ENCODE measurements at regions not wholly inside any gene's neighbourhood (a gene's known extent, or its start where the extent isn't known, plus 50 kb on each side); places are given as distances from the start of the nearest gene placed in this dataset.

GRCh38 chr22:46070215-46070802 lies 80.0 kb upstream of the PPARA start:
- Histone ChIP-seq H3K4me1 (ENCODE audit: insufficient read depth, low read length, poor library complexity, severe bottlenecking) (peaks cover 38% of the 10 kb centered on the region), H4K20me1 (ENCODE audit: insufficient read depth, low read length) (no peaks in the 10 kb centered on the region), H2AFZ (ENCODE audit: low read length) (peak overlapping the region; percentile 46; the same call in 1 of the 2 replicates), H3K36me3 (ENCODE audit: insufficient read depth, low read length) (no peaks in the 10 kb centered on the region), H3K4me2 (ENCODE audit: low read length) (peak overlapping the region; percentile 66), H3K79me2 (ENCODE audit: insufficient read depth, low read depth, low read length) (no peaks in the 10 kb centered on the region), H3K4me3 (ENCODE audit: low read depth, low read length, poor library complexity, severe bottlenecking) (peak overlapping the region; percentile 66), H3K9me2 (ENCODE audit: insufficient read depth, low read length) (no peaks in the 10 kb centered on the region), H3K9me3 (ENCODE audit: low read length) (no peaks in the 10 kb centered on the region), H3K27ac (ENCODE audit: low read depth, low read length, poor library complexity, severe bottlenecking) (peak overlapping the region; percentile 23)
- CTCF ChIA-PET (ENCODE audit: unreplicated experiment) = no interaction called here
- peak; percentile 29 for DNase-seq (ENCODE audit: low spot score)
- POLR2A ChIA-PET = interaction anchor here (1.4 kb wide), 1 partner anchor 18 kb away, joined by 3 read pairs; no protein-coding TSS in a partner anchor
- intact Hi-C loops (cut with micrococcal nuclease; ENCODE audit: unreplicated experiment) = loop anchor here (2.0 to 10.0 kb wide), 3 partner anchors 14 to 56 kb away; no protein-coding TSS in a partner anchor
- TF ChIP-seq CTCF (conservative IDR thresholded peaks at IDR 0.05; ENCODE audit: low read length) = no peak
- TF ChIP-seq EZH2phosphoT487 (IDR thresholded peaks at IDR 0.05; ENCODE audit: borderline replicate concordance, low read depth, low read length) = peak; percentile 88; the same call in 1 of the 2 replicates
- BruUV-seq (replicated peaks) = no TSS peak

- intact Hi-C loops (cut with micrococcal nuclease; ENCODE audit: unreplicated experiment) = loop anchor here (2.0 to 10.0 kb wide), 3 partner anchors 14 to 56 kb away; no protein-coding TSS in a partner anchor
- Histone ChIP-seq H3K27ac (ENCODE audit: low read depth, low read length, poor library complexity, severe bottlenecking) (peak overlapping the region; percentile 23), H4K20me1 (ENCODE audit: insufficient read depth, low read length) (no peaks in the 10 kb centered on the region)
Measured at GRCh38 chr22:46070803-46071450, 79.4 kb upstream of the PPARA start.

More at GRCh38 chr22:46070803-46071450, 79.4 kb upstream of the PPARA start:
- BruUV-seq (replicated peaks) = no TSS peak
- H3K9me3 ChIP-seq (ENCODE audit: low read length) = no peaks in the 10 kb centered on the region
- peaks cover 38% of the 10 kb centered on the region for H3K4me1 ChIP-seq (ENCODE audit: insufficient read depth, low read length, poor library complexity, severe bottlenecking)
- H2AFZ ChIP-seq (ENCODE audit: low read length) = peak overlapping the region; percentile 46; the same call in 1 of the 2 replicates
- peak; percentile 44 for DNase-seq (ENCODE audit: low spot score)
- ChIA-PET POLR2A (interaction anchor here (1.4 kb wide), 1 partner anchor 18 kb away, joined by 3 read pairs; no protein-coding TSS in a partner anchor), CTCF (ENCODE audit: unreplicated experiment) (no interaction called here)
- H3K4me2 ChIP-seq (ENCODE audit: low read length) = peak overlapping the region; percentile 76
- peak overlapping the region; percentile 66 for H3K4me3 ChIP-seq (ENCODE audit: low read depth, low read length, poor library complexity, severe bottlenecking)
- TF ChIP-seq CTCF (conservative IDR thresholded peaks at IDR 0.05; ENCODE audit: low read length) (no peak), EZH2phosphoT487 (IDR thresholded peaks at IDR 0.05; ENCODE audit: borderline replicate concordance, low read depth, low read length) (no peak)
- H3K36me3 ChIP-seq (ENCODE audit: insufficient read depth, low read length) = no peaks in the 10 kb centered on the region
- no peaks in the 10 kb centered on the region for H3K9me2 ChIP-seq (ENCODE audit: insufficient read depth, low read length)
- no peaks in the 10 kb centered on the region for H3K79me2 ChIP-seq (ENCODE audit: insufficient read depth, low read depth, low read length)

All from OCI-LY7 (cell line).